ENCODE measurements at regions not wholly inside any gene's neighbourhood (a gene's known extent, or its start where the extent isn't known, plus 50 kb on each side); places are given as distances from the start of the nearest gene placed in this dataset.

DNA sequence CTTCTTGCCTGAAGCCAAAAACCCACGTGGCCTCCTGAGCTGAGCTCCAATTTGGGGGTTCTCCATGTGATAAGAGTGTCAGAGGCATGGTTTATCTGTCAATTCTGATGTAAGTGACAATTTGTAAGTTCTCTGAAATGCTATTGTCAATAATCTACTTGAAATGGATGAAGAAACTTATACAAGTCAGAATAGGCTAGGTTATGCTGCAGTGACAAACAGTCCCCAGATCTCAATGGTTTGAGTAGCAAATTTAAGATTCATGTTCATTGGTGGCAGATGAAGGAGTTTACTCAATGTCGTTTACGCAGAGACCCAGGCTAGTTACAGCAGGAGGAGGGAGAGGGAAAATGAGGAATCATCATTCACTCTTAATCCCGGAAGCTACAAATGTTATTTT, 352.4 kb downstream of the KIF16B start:
- Histone ChIP-seq H3K79me2 (ENCODE audit: low read depth) (no peaks in the 10 kb centered on the region), H3K27ac (no peak overlapping the region), H4K20me1 (ENCODE audit: insufficient read depth) (no peaks in the 10 kb centered on the region), H3K9me2 (ENCODE audit: insufficient read depth) (no peaks in the 10 kb centered on the region; the same call in 1 of the 2 replicates), H3K4me3 (no peak overlapping the region), H3F3A (ENCODE audit: insufficient read depth, low read depth) (no peaks in the 10 kb centered on the region), H3K4me2 (no peak overlapping the region), H3K36me3 (ENCODE audit: low read depth) (no peaks in the 10 kb centered on the region), H2AFZ (no peak overlapping the region), H3K4me1 (replicated peaks; ENCODE audit: insufficient read depth) (no peaks in the 10 kb centered on the region), H3K27me3 (ENCODE audit: insufficient read depth, low read depth) (no peaks in the 10 kb centered on the region), H3K9me3 (ENCODE audit: insufficient read depth, low read depth) (no peaks in the 10 kb centered on the region)
- intact Hi-C loops (cut with micrococcal nuclease; ENCODE audit: unreplicated experiment), result no loop called here
- POLR2A ChIA-PET (ENCODE audit: unreplicated experiment), result no interaction called here
- DNase-seq, result no peak
- no TSS peak for BruUV-seq (replicated peaks)
- TF ChIP-seq, protein P1, sequence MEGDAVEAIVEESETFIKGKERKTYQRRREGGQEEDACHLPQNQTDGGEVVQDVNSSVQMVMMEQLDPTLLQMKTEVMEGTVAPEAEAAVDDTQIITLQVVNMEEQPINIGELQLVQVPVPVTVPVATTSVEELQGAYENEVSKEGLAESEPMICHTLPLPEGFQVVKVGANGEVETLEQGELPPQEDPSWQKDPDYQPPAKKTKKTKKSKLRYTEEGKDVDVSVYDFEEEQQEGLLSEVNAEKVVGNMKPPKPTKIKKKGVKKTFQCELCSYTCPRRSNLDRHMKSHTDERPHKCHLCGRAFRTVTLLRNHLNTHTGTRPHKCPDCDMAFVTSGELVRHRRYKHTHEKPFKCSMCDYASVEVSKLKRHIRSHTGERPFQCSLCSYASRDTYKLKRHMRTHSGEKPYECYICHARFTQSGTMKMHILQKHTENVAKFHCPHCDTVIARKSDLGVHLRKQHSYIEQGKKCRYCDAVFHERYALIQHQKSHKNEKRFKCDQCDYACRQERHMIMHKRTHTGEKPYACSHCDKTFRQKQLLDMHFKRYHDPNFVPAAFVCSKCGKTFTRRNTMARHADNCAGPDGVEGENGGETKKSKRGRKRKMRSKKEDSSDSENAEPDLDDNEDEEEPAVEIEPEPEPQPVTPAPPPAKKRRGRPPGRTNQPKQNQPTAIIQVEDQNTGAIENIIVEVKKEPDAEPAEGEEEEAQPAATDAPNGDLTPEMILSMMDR (conservative IDR thresholded peaks at IDR 0.05), result no peak
- no peak for TF ChIP-seq EZH2 (IDR thresholded peaks at IDR 0.05; ENCODE audit: low read depth)
- CTCF ChIA-PET, result no interaction called here

DNA sequence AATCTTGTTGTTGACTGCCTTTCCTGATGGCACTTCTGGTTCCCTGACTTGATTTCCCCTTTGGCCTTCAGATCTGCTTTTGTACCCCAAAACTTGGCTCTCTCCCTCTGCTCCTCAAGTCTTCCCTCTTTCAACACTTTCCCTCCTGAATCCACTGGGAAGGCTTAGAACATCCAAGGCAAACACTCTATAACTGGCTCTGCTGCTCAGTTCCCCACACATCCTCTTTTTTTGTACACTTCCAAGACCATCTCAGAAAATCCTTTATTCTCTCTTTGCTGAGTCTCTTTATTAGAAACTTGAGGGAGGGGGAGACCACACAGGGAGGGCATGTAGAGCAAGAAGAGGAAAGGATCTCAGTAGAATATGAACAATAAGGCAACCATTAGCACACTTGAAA, 354.1 kb downstream of the KIF16B start:
- no peak for DNase-seq
- BruUV-seq (replicated peaks), result no TSS peak
- no peaks in the 10 kb centered on the region for H4K20me1 ChIP-seq (ENCODE audit: insufficient read depth)
- H3K27me3 ChIP-seq (ENCODE audit: insufficient read depth, low read depth), result no peaks in the 10 kb centered on the region
- CTCF ChIA-PET, result no interaction called here
- H3K27ac ChIP-seq, result no peak overlapping the region
- no peaks in the 10 kb centered on the region for H3F3A ChIP-seq (ENCODE audit: insufficient read depth, low read depth)
- H3K79me2 ChIP-seq (ENCODE audit: low read depth), result no peaks in the 10 kb centered on the region
- H2AFZ ChIP-seq, result no peak overlapping the region
- no peaks in the 10 kb centered on the region for H3K36me3 ChIP-seq (ENCODE audit: low read depth)
- TF ChIP-seq EZH2 (IDR thresholded peaks at IDR 0.05; ENCODE audit: low read depth), result no peak
- TF ChIP-seq, protein P1 (conservative IDR thresholded peaks at IDR 0.05), result no peak
- H3K9me3 ChIP-seq (ENCODE audit: insufficient read depth, low read depth), result no peaks in the 10 kb centered on the region
- no peak overlapping the region for H3K4me3 ChIP-seq
- H3K4me2 ChIP-seq, result no peak overlapping the region
- H3K9me2 ChIP-seq (ENCODE audit: insufficient read depth), result no peaks in the 10 kb centered on the region; the same call in 1 of the 2 replicates
- POLR2A ChIA-PET (ENCODE audit: unreplicated experiment), result no interaction called here
- no peaks in the 10 kb centered on the region for H3K4me1 ChIP-seq (replicated peaks; ENCODE audit: insufficient read depth)
- intact Hi-C loops (cut with micrococcal nuclease; ENCODE audit: unreplicated experiment), result no loop called here

DNA sequence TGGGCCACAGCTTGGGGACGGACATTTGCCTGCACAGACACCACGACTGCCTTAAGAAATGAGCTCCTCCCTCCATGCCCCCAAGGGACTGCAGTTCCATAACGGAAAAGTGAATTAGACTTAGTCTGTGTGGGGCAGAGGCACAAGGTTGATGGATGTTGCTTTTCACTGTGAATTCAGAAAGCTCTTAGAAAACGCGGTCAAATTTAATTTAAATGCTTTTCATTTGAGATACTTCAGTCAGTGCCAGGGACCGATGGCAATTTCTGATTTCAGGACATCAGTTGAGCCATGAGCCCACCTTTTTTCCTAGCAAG, 356.4 kb downstream of the KIF16B start:
- CTCF ChIA-PET, result no interaction called here
- no peak for TF ChIP-seq EZH2 (IDR thresholded peaks at IDR 0.05; ENCODE audit: low read depth)
- TF ChIP-seq, protein P1 (conservative IDR thresholded peaks at IDR 0.05), result no peak
- H3K36me3 ChIP-seq (ENCODE audit: low read depth), result no peaks in the 10 kb centered on the region
- DNase-seq, result no peak
- H3K4me2 ChIP-seq, result no peak overlapping the region
- H3K9me3 ChIP-seq (ENCODE audit: insufficient read depth, low read depth), result no peaks in the 10 kb centered on the region
- no peaks in the 10 kb centered on the region for H3K9me2 ChIP-seq (ENCODE audit: insufficient read depth)
- no peaks in the 10 kb centered on the region for H3F3A ChIP-seq (ENCODE audit: insufficient read depth, low read depth)
- H4K20me1 ChIP-seq (ENCODE audit: insufficient read depth), result no peaks in the 10 kb centered on the region
- no peaks in the 10 kb centered on the region for H3K27me3 ChIP-seq (ENCODE audit: insufficient read depth, low read depth)
- no peak overlapping the region for H2AFZ ChIP-seq
- POLR2A ChIA-PET (ENCODE audit: unreplicated experiment), result no interaction called here
- H3K27ac ChIP-seq, result no peak overlapping the region
- H3K4me3 ChIP-seq, result no peak overlapping the region
- H3K79me2 ChIP-seq (ENCODE audit: low read depth), result no peaks in the 10 kb centered on the region
- BruUV-seq (replicated peaks), result no TSS peak
- H3K4me1 ChIP-seq (replicated peaks; ENCODE audit: insufficient read depth), result no peaks in the 10 kb centered on the region
- intact Hi-C loops (cut with micrococcal nuclease; ENCODE audit: unreplicated experiment), result no loop called here
